Left renal cortex interstitium (tissue), 4 donors: ENCODE measurements at regions not wholly inside any gene's neighbourhood (a gene's known extent, or its start where the extent isn't known, plus 50 kb on each side); places are given as distances from the start of the nearest gene placed in this dataset.

Experiments
- DNase-seq, 4 donors: peaks; one replicate each; pipeline ENCODE4 v3.0.0-alpha.2; 2013; ENCODE audit warnings: low read depth in 4 of 4, low spot score in 2 of 4, missing footprints in 1 of 4

GRCh38 chr2:15761056-15761455, 169.4 kb downstream of the DDX1 start:
- DNase-seq, result no peak

GRCh38 chr2:15761910-15762309, 170.2 kb downstream of the DDX1 start:
- DNase-seq, result no peak

DNA sequence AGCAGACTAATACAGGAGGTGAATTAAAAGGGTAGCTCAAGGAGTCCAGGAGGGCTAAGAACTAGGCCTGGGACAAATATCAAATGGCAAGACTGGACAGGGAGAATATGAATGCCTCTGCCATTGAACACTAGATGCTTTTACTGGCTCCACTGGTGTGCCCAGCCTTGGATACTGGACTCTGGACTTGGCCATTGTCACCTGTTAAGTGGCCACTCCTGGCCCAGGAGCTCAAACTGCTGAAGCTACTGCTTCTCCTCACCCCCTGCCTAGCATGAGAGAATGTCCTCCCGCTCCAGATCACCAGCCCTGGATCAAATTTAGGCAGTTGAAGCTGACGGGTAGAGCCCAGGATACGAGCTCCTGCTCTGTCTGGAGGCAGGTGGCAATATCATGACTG, 170.8 kb downstream of the DDX1 start:
- no peak for DNase-seq

- no peak for DNase-seq
Observed at GRCh38 chr2:15763106-15763821, 171.6 kb downstream of the DDX1 start.

DNA sequence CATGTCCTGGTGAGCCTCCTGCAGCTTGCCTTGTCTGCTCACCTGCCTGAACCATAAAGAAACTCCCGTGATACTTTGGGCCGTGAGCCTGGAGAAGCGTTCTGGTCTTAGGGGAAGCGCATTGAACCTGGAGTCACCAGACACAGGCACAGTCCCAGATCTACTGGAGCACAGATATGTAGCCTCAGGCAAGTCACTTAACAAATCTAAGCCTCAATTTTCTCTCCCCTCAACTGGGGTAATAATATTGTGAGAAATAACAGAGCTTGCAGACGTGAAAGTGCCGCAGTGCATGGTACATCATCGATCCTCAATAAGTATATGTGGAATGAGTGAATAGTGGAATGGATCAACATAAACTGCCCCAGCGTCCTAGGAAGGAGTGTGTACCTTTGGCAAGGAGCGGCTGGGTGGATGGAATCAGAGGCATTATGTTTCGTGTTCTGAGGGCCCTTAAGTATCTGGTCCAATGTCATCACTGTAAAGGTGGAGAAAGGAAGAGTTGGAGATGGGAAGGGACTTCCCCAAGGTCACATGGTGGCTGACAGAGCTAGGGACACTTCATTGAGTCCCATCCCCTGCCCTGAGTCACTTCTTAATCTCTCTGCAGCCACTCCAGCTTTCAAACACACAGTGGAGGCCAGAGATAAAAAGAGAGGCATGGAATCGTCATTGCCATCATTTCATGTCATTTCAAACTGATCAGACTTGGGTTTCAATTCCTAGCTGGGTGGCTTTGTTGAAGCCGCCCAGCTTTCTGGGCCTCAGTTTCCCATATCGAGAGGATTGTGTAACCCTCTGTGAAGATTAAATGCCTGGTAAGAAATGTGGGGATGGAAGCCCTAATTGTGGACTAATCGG, 172.4 kb downstream of the DDX1 start:
- DNase-seq, result no peak

GRCh38 chr2:15764683-15765011, 173.0 kb downstream of the DDX1 start:
- DNase-seq, result no peak

GRCh38 chr2:15765211-15765610, 173.5 kb downstream of the DDX1 start:
- DNase-seq, result no peak

DNA sequence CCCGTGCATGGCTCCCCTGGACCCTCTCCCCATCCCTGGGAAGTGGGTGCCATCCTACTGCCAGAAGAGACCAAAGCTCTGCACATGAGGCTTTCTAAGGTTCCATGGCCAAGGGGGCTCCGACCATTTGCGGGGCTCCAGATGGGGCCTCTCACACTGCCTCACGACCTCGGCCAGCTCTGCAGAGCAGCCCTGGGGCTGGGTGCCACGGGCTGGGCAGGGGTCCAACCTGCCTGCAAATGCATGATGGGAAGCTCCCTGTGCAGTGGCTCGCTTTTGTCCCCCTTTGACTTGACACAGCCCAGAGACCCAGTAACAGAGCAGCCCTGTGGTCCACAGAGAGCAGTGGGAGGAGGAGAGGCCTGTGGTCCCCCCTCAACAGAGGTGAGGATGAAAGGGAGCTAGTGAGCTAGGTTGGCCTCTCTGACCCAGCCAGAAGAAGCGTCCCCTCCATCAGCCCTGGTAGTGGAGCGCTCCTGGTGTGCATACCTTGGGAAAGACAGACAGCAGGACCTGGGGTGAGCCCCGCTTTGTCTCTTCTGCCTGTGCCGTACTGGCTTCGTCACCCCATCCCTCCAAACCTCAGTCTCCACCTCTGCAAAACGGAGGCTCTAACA, 174.1 kb downstream of the DDX1 start:
- no peak for DNase-seq

- DNase-seq, result no peak
Observed at GRCh38 chr2:15766303-15766861, 174.0 kb upstream of the MYCN start.

- DNase-seq, result no peak
Observed at GRCh38 chr2:15766911-15767597, 173.3 kb upstream of the MYCN start.

DNA sequence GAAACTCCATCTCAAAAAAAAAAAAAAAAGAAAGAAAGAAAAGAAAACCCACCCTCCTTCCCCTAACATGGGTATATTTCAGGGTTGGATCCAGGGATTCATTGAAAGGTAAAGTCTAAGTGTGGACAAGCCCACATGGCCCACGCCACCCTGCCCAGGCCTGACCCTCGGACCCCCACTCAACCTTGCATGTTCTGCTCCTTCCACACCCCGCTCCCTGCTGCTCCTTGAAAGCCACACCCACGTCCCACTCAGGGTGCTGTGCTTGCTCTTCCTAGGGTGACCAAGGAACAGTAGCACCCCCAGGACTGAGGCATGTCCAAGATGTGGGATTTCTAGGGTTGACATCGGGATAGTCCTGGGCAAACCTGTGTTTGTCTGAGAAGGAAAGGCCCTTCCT, 172.7 kb upstream of the MYCN start:
- DNase-seq, result no peak

DNA sequence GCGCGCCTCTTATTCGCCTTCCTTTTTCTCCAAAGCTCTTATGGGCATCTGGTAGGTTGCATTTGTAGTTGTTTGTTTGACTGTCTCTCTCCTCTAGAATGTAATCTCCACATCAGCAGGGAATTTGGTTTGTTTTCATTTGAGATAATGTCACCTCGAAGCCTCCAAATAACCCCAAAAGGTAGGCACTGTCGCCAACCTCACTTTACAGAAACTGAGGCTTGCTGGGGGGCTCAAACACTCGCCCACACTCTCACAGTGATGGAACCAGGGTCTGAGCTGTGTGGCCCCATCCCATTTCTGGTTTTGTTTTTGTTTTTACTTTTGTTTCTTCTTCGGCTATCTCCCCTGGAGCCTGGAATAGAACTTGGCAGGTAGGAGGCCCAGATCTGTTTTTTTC, 172.2 kb upstream of the MYCN start:
- DNase-seq, result no peak

- DNase-seq, result no peak
Observed at GRCh38 chr2:15768615-15769014, 171.7 kb upstream of the MYCN start.

DNA sequence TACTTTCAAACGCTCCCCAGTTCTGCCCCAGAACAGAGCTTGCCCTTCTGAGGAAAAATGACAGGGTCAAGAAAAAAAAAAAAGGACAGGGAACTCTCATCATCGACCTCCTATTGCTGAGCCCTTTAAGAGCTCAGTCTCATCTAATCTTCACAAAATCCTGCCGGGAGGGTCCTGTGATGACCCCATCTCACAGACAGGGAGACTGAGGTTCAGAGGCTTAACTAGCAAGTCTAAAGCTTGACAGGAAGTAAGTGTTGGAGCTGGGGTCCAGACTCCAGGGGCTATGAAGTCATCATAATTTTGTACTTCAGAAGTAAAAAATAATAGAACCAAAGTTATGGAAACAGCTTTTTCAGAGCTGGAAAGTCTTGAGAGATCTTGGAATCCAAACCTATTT, 171.1 kb upstream of the MYCN start:
- no peak for DNase-seq

GRCh38 chr2:15769676-15770547, 170.4 kb upstream of the MYCN start:
- DNase-seq, result no peak

DNA sequence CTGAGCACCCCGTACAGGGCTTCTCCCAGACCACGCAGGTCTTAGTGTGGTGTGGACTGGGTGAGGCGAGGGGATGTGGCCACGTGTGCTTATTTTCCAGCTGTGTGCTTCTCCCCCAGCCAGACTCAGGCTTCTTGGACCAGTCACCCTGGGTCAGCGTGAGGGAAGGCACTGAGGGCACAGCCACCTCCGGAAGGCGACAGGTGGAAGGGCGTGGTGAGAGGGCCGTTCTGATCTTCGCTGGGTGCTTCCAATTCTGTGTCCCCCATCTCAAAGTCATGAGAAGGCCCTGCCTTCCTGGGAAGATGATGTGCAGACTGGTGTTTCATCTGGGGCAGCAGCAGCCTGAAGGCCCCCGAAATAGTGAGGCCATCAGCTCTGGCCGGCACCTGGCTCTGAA, 169.7 kb upstream of the MYCN start:
- DNase-seq, result no peak

GRCh38 chr2:15771124-15771523, 169.2 kb upstream of the MYCN start:
- no peak for DNase-seq

DNA sequence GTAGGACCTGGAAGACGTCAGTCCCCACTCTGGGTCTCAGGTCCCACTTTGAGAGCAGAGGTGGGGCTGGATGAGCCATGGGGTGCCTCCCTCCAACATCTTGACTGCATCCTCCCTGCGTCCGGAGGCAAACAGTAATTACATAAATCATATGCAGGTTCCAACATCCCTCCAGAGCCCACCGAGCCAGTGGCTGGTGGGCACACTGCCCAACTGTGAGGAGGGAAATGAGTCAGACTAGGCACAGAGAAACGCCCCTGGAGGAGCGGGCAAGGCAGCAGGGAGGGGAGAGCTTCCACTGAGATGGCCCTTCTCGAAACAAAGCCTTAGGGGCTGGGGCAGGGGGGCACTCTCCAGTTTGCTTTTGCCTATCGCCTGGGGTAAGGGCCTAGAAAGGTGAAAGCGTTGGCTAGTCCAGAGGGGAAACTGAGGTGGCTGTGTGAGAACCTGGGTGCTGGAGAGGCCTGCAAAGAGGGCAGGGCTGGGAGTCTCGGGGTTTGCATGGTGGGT, 168.2 kb upstream of the MYCN start:
- DNase-seq, result no peak

GRCh38 chr2:15772681-15773080, 167.7 kb upstream of the MYCN start:
- no peak for DNase-seq

DNA sequence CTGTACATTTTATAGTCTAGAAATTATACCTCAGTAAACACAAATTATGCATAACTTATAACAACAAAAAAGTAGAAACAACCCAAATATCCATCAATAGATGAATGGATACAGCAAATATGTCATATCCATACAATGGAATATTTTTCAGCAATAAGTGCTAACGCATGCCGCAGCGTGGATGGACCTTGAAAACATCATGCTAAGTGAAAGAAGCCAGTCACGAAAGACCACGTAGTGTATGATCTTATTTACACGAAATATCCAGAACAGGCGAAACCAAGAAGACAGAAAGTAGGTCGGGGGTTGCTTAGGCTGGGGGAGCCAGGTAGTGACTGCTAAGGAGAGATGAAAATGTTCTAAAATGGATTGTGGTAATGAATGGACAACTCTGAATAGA, 167.1 kb upstream of the MYCN start:
- no peak for DNase-seq
